HCT116 (cell line): ENCODE measurements at regions not wholly inside any gene's neighbourhood (a gene's known extent, or its start where the extent isn't known, plus 50 kb on each side); places are given as distances from the start of the nearest gene placed in this dataset.

ENCODE experiments used
- ATAC-seq: fragments of 200-7000 bp; cut with Tn5 transposase; 2 replicates; pipeline ENCODE4 v1.9.1; 2020; ENCODE audit warnings: mild to moderate bottlenecking, moderate library complexity
- BruUV-seq: library from RNA; stranded (reverse); fragments of 400-500 nt; replicated peaks from 2 replicates; lab custom pipeline; 2021; lab: Mats Ljungman, UMichigan
- CTCF ChIA-PET: fragments of 300-600 bp; sonication (Branson Sonifier 250); formaldehyde crosslinking; loops from one replicate; lab custom pipeline; 2021; ENCODE audit warnings: antibody characterized with exemption; lab: Charles Lee
- POLR2A ChIA-PET: fragments of 300-600, 350-600 bp; sonication (Branson Sonifier 250); formaldehyde crosslinking; loops from one replicate; lab custom pipeline; 2021; ENCODE audit warnings: antibody characterized with exemption; lab: Charles Lee
- RAD21 ChIA-PET, 2 experiments: fragments of 300-600 bp; sonication (Branson Sonifier 250); formaldehyde crosslinking; loops; one replicate each; lab custom pipeline; 2023; ENCODE audit warnings: low total read pairs in 2 of 2; ENCODE audit not compliant: uncharacterized antibody in 2 of 2, unreplicated experiment in 2 of 2, low non-redundant PET in 1 of 2; lab: Charles Lee
- DNase-seq: peaks from one replicate; pipeline ENCODE4 v3.0.0-alpha.2; 2010; ENCODE audit warnings: low read depth, low spot score
- H2AFZ ChIP-seq: fragments of 200-600 bp; shearing (Covaris generic), sonication (generic); 2 replicates; pipeline ENCODE4 v1.6.1; 2017; ENCODE audit warnings: low read depth, mixed run types, mixed read lengths, antibody characterized with exemption, low read length; ENCODE audit not compliant: poor library complexity, severe bottlenecking
- H3K27ac ChIP-seq: 2 replicates; pipeline ENCODE4 v1.5.1; 2012; ENCODE audit warnings: low read depth, low read length
- H3K27me3 ChIP-seq: fragments of 200-600 bp; sonication (generic); 2 replicates; pipeline ENCODE4 v1.6.1; 2016; ENCODE audit warnings: mixed run types, low read length, mixed read lengths; ENCODE audit not compliant: insufficient read depth
- H3K36me3 ChIP-seq, 2 experiments: fragments of 200-500 bp in 1 of 2; fragments of 200-600 bp in 1 of 2; sonication (Bioruptor generic) in 1 of 2; sonication (generic) in 1 of 2; 2 replicates each; pipeline versions ENCODE4 v1.5.1 to v1.6.1; 2014 to 2016; ENCODE audit warnings: low read length in 2 of 2, inconsistent platforms in 1 of 2, mixed read lengths in 1 of 2, mixed run types in 1 of 2; ENCODE audit not compliant: insufficient read depth in 2 of 2, control insufficient read depth in 1 of 2
- H3K4me1 ChIP-seq, 2 experiments: fragments of 200-600 bp in 1 of 2; sonication (generic) in 1 of 2; 2 replicates each; pipeline versions ENCODE4 v1.5.1 to v1.6.1; 2012 to 2017; ENCODE audit warnings: low read length in 2 of 2, inconsistent platforms in 1 of 2, mild to moderate bottlenecking in 1 of 2, mixed read lengths in 1 of 2, mixed run types in 1 of 2, moderate library complexity in 1 of 2; ENCODE audit not compliant: insufficient read depth in 2 of 2, control insufficient read depth in 1 of 2
- H3K4me2 ChIP-seq: fragments of 200-600 bp; sonication (generic); 2 replicates; pipeline ENCODE4 v1.6.1; 2017; ENCODE audit warnings: mixed run types, low read length, mixed read lengths
- H3K4me3 ChIP-seq, 2 experiments: fragments of 200-600 bp in 1 of 2; sonication (generic) in 1 of 2; replicated peaks in 1 of 2; 2 replicates each; pipeline ENCODE4 v1.5.1; 2011 to 2016; ENCODE audit warnings: low read length in 2 of 2, control low read depth in 1 of 2, low read depth in 1 of 2, mild to moderate bottlenecking in 1 of 2, mixed read lengths in 1 of 2, mixed run types in 1 of 2
- H3K79me2 ChIP-seq: fragments of 200-600 bp; sonication (generic); 2 replicates; pipeline ENCODE4 v1.6.1; 2017; ENCODE audit warnings: mild to moderate bottlenecking, mixed run types, low read length, moderate library complexity, mixed read lengths; ENCODE audit not compliant: insufficient read depth
- H3K9ac ChIP-seq: fragments of 200-600 bp; sonication (generic); 2 replicates; pipeline ENCODE4 v1.6.1; 2016; ENCODE audit warnings: low read length, mixed read lengths
- H3K9me2 ChIP-seq: fragments of 200-600 bp; sonication (generic), shearing (Covaris generic); 2 replicates; pipeline ENCODE4 v1.6.1; 2017; ENCODE audit warnings: mixed run types, mild to moderate bottlenecking, moderate library complexity; ENCODE audit not compliant: insufficient read depth
- H3K9me3 ChIP-seq, 2 experiments: fragments of 200-500 bp in 1 of 2; fragments of 200-600 bp in 1 of 2; sonication (Bioruptor generic) in 1 of 2; sonication (generic) in 1 of 2; 2 replicates each; pipeline ENCODE4 v1.6.1; 2014 to 2017; ENCODE audit warnings: low read length in 2 of 2, mixed read lengths in 2 of 2, inconsistent platforms in 1 of 2, low read depth in 1 of 2, mild to moderate bottlenecking in 1 of 2, mixed run types in 1 of 2, moderate library complexity in 1 of 2; ENCODE audit not compliant: control insufficient read depth in 1 of 2, insufficient read depth in 1 of 2
- H4K20me1 ChIP-seq: fragments of 200-600 bp; sonication (generic), shearing (Covaris generic); 2 replicates; pipeline ENCODE4 v1.6.1; 2017; ENCODE audit warnings: mixed run types, mild to moderate bottlenecking, moderate library complexity; ENCODE audit not compliant: insufficient read depth
- CBX3 ChIP-seq: IDR thresholded peaks from 2 replicates; pipeline ENCODE4 v1.6.1; 2012; ENCODE audit warnings: low read depth
- CEBPB ChIP-seq: IDR thresholded peaks from 2 replicates; pipeline ENCODE4 v1.6.1; 2012; ENCODE audit warnings: low read depth
- CTCF ChIP-seq, 3 experiments: fragments of 200-600 bp in 1 of 3; sonication (generic) in 1 of 3; IDR thresholded peaks in 2 of 3; conservative IDR thresholded peaks in 1 of 3; 2 replicates each; pipeline ENCODE4 v1.5.1; 2012 to 2017; ENCODE audit warnings: low read depth in 2 of 3, low read length in 2 of 3, antibody characterized with exemption in 1 of 3, borderline replicate concordance in 1 of 3, control low read depth in 1 of 3, mild to moderate bottlenecking in 1 of 3, mixed read lengths in 1 of 3, mixed run types in 1 of 3, moderate library complexity in 1 of 3; ENCODE audit not compliant: insufficient read depth in 1 of 3
- ELF1 ChIP-seq: IDR thresholded peaks from 2 replicates; pipeline ENCODE4 v1.6.1; 2012; ENCODE audit warnings: low read depth, borderline replicate concordance
- EZH2 ChIP-seq: fragments of 200-600 bp; sonication (generic); IDR thresholded peaks from 2 replicates; pipeline ENCODE4 v1.6.1; 2017; ENCODE audit warnings: antibody characterized with exemption, mixed run types
- FOSL1 ChIP-seq: IDR thresholded peaks from 2 replicates; pipeline ENCODE4 v1.6.1; 2012; ENCODE audit warnings: low read depth
- JUND ChIP-seq: IDR thresholded peaks from 2 replicates; pipeline ENCODE4 v1.6.1; 2012
- MAX ChIP-seq: IDR thresholded peaks from 2 replicates; pipeline ENCODE4 v1.6.1; 2012
- POLR2A ChIP-seq: IDR thresholded peaks from 2 replicates; pipeline ENCODE4 v1.7.0; 2011; ENCODE audit warnings: borderline replicate concordance; ENCODE audit not compliant: insufficient read depth, insufficient read length; ENCODE audit errors: extremely low read depth
- POLR2AphosphoS5 ChIP-seq: IDR thresholded peaks from 2 replicates; pipeline ENCODE4 v1.6.1; 2011; ENCODE audit warnings: mild to moderate bottlenecking, low read depth, low read length, moderate library complexity
- RAD21 ChIP-seq: IDR thresholded peaks from 2 replicates; pipeline ENCODE4 v1.6.1; 2012; ENCODE audit warnings: low read depth, mild to moderate bottlenecking
- SIN3A ChIP-seq: IDR thresholded peaks from 2 replicates; pipeline ENCODE4 v1.6.1; 2012; ENCODE audit warnings: low read depth
- SRF ChIP-seq: IDR thresholded peaks from 2 replicates; pipeline ENCODE4 v1.6.1; 2012; ENCODE audit warnings: low read depth
- TCF7L2 ChIP-seq: IDR thresholded peaks from 2 replicates; pipeline ENCODE4 v1.7.0; 2011; ENCODE audit warnings: borderline replicate concordance, inconsistent platforms; ENCODE audit not compliant: insufficient read depth, insufficient read length; ENCODE audit errors: extremely low read depth
- YY1 ChIP-seq: IDR thresholded peaks from 2 replicates; pipeline ENCODE4 v1.6.1; 2011; ENCODE audit warnings: low read length, low read depth, moderate library complexity, mild to moderate bottlenecking; ENCODE audit not compliant: insufficient replicate concordance; ENCODE audit errors: extremely low read depth
- ZBTB33 ChIP-seq: IDR thresholded peaks from 2 replicates; pipeline ENCODE4 v1.6.1; 2011; ENCODE audit warnings: mild to moderate bottlenecking, low read length, moderate library complexity; ENCODE audit not compliant: insufficient replicate concordance; ENCODE audit errors: extremely low read depth
- ZFX ChIP-seq: fragments of 450-650 bp; IDR thresholded peaks from 2 replicates; pipeline ENCODE4 v1.6.1; 2017
- ZNF274 ChIP-seq: fragments of 200-500 bp; sonication (Bioruptor generic); IDR thresholded peaks from 2 replicates; pipeline ENCODE4 v1.6.1; 2014; ENCODE audit warnings: mild to moderate bottlenecking, low read depth, low read length, inconsistent platforms
- intact Hi-C: fragments of 100-400 bp; cut with micrococcal nuclease; formaldehyde crosslinking; loops from 2 replicates; pipeline ENCODE4 v1.10.0; 2022
- TF ChIP-seq, protein P1 (sequence below): IDR thresholded peaks from 2 replicates; pipeline ENCODE4 v1.6.1; 2012; ENCODE audit warnings: low read depth

- no peaks in the 10 kb centered on the region for H3K9me2 ChIP-seq
- H3K27ac ChIP-seq = no peak overlapping the region
- no peaks in the 10 kb centered on the region for H3K27me3 ChIP-seq
- no peaks in the 10 kb centered on the region for H4K20me1 ChIP-seq
- BruUV-seq = no TSS peak
- no peaks in the 10 kb centered on the region for H3K36me3 ChIP-seq
- intact Hi-C loops = no loop called here
- H3K4me2 ChIP-seq = no peak overlapping the region
- DNase-seq (no peak), ATAC-seq (no peak)
- no peak overlapping the region for H3K9ac ChIP-seq
- ChIA-PET CTCF (no interaction called here), RAD21 (no interaction called here), POLR2A (no interaction called here)
- H2AFZ ChIP-seq = no peak overlapping the region
- H3K9me3 ChIP-seq = peaks cover 0 to 3% of the 10 kb centered on the region in 2 experiments; a peak in 1 of 4 replicates
- TF ChIP-seq EZH2 (no peak), CTCF (IDR thresholded peaks at IDR 0.05 in 2 of 3, conservative IDR thresholded peaks at IDR 0.05 in 1 of 3; ENCODE audit: borderline replicate concordance in 1 of 3, insufficient read depth in 1 of 3, low read depth in 2 of 3, low read length in 2 of 3) (no peak), MAX (no peak), ELF1 (no peak), CEBPB (no peak), ZBTB33 (no peak), SRF (no peak), JUND (no peak), SIN3A (no peak), POLR2AphosphoS5 (no peak), TCF7L2 (no peak), CBX3 (no peak), YY1 (no peak), ZNF274 (no peak), FOSL1 (no peak), POLR2A (no peak), RAD21 (no peak), ZFX (no peak)
- TF ChIP-seq, protein P1, sequence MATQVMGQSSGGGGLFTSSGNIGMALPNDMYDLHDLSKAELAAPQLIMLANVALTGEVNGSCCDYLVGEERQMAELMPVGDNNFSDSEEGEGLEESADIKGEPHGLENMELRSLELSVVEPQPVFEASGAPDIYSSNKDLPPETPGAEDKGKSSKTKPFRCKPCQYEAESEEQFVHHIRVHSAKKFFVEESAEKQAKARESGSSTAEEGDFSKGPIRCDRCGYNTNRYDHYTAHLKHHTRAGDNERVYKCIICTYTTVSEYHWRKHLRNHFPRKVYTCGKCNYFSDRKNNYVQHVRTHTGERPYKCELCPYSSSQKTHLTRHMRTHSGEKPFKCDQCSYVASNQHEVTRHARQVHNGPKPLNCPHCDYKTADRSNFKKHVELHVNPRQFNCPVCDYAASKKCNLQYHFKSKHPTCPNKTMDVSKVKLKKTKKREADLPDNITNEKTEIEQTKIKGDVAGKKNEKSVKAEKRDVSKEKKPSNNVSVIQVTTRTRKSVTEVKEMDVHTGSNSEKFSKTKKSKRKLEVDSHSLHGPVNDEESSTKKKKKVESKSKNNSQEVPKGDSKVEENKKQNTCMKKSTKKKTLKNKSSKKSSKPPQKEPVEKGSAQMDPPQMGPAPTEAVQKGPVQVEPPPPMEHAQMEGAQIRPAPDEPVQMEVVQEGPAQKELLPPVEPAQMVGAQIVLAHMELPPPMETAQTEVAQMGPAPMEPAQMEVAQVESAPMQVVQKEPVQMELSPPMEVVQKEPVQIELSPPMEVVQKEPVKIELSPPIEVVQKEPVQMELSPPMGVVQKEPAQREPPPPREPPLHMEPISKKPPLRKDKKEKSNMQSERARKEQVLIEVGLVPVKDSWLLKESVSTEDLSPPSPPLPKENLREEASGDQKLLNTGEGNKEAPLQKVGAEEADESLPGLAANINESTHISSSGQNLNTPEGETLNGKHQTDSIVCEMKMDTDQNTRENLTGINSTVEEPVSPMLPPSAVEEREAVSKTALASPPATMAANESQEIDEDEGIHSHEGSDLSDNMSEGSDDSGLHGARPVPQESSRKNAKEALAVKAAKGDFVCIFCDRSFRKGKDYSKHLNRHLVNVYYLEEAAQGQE = no peak
- peaks cover 0 to 12% of the 10 kb centered on the region in 2 experiments; a peak in 1 of 4 replicates for H3K4me1 ChIP-seq
- H3K79me2 ChIP-seq = no peaks in the 10 kb centered on the region
- no peak overlapping the region for H3K4me3 ChIP-seq
Measured at GRCh38 chr12:88820012-88820411, 239.7 kb upstream of the KITLG start.
